Stimulated activated CD4-positive, alpha-beta T cell treated with anti-CD3 and anti-CD28 coated beads, Interleukin-12 subunit alpha, Interleukin-12 subunit beta, amount 100 ng/mL, for 24 hours (primary cell): ENCODE measurements at regions not wholly inside any gene's neighbourhood (a gene's known extent, or its start where the extent isn't known, plus 50 kb on each side); places are given as distances from the start of the nearest gene placed in this dataset.

Source experiments
- DNase-seq, 2 experiments: peaks; one replicate each; pipeline ENCODE4 v3.0.0-alpha.2; 2020; ENCODE audit warnings: low read depth in 2 of 2

GRCh38 chr22:48551716-48552268, 1275.9 kb downstream of the BRD1 start:
- no peak for DNase-seq

GRCh38 chr22:48551061-48551460, 1276.6 kb downstream of the BRD1 start:
- DNase-seq, result no peak

- DNase-seq, result no peak
Observed at GRCh38 chr22:48548391-48548790, 1279.3 kb downstream of the BRD1 start.

- no peak for DNase-seq
Observed at GRCh38 chr22:48547971-48548370, 1279.7 kb downstream of the BRD1 start.

- no peak for DNase-seq
Observed at GRCh38 chr22:48546653-48547424, 1280.8 kb downstream of the BRD1 start.

- no peak for DNase-seq
Observed at GRCh38 chr22:48545987-48546386, 1281.7 kb downstream of the BRD1 start.

- no peak for DNase-seq
Observed at GRCh38 chr22:48541401-48542098, 1286.1 kb downstream of the BRD1 start.

GRCh38 chr22:48539261-48539660, 1288.4 kb downstream of the BRD1 start:
- DNase-seq, result no peak

GRCh38 chr22:48538291-48538820, 1289.3 kb downstream of the BRD1 start:
- no peak for DNase-seq

GRCh38 chr22:48537343-48537680, 1290.4 kb downstream of the BRD1 start:
- no peak for DNase-seq

GRCh38 chr22:48536541-48537342, 1290.9 kb downstream of the BRD1 start:
- DNase-seq, result no peak

- no peak for DNase-seq
Observed at GRCh38 chr22:48535868-48536540, 1291.7 kb downstream of the BRD1 start.

GRCh38 chr22:48534395-48534958, 1293.2 kb downstream of the BRD1 start:
- DNase-seq, result no peak

- DNase-seq, result no peak
Observed at GRCh38 chr22:48532986-48533385, 1294.7 kb downstream of the BRD1 start.

- no peak for DNase-seq
Observed at GRCh38 chr22:48531761-48532435, 1295.8 kb downstream of the BRD1 start.

GRCh38 chr22:48531108-48531507, 1296.6 kb downstream of the BRD1 start:
- DNase-seq, result no peak

- no peak for DNase-seq
Observed at GRCh38 chr22:48530666-48531065, 1297.0 kb downstream of the BRD1 start.

- no peak for DNase-seq
Observed at GRCh38 chr22:48528221-48528915, 1299.3 kb downstream of the BRD1 start.

GRCh38 chr22:48523761-48524160, 1303.9 kb downstream of the BRD1 start:
- DNase-seq, result no peak

GRCh38 chr22:48523091-48523490, 1304.6 kb downstream of the BRD1 start:
- DNase-seq, result no peak
